SK-N-SH (cell line): ENCODE measurements at regions not wholly inside any gene's neighbourhood (a gene's known extent, or its start where the extent isn't known, plus 50 kb on each side); places are given as distances from the start of the nearest gene placed in this dataset.

ENCODE experiments used
- CTCF ChIA-PET: fragments of 300-600, 350-600 bp; formaldehyde crosslinking; extraction: SDS; loops from one replicate; lab custom pipeline; 2021; lab: Yijun Ruan, JAX
- POLR2A ChIA-PET: fragments of 350-600 bp; sonication (Branson Sonifier 250); formaldehyde crosslinking; extraction: SDS; loops from one replicate; lab custom pipeline; 2020; ENCODE audit warnings: antibody characterized with exemption, inconsistent platforms; lab: Yijun Ruan, JAX
- DNase-seq: peaks from one replicate; pipeline ENCODE4 v3.0.0; 2012
- H2AFZ ChIP-seq: fragments of 200-600 bp; sonication (generic); 2 replicates; pipeline ENCODE4 v1.8.1; 2016; ENCODE audit warnings: antibody characterized with exemption, mild to moderate bottlenecking, low read depth
- H3F3A ChIP-seq: fragments of 200-600 bp; sonication (generic); replicated peaks from 2 replicates; pipeline ENCODE3; 2016; ENCODE audit warnings: antibody characterized with exemption, mild to moderate bottlenecking; ENCODE audit not compliant: insufficient read depth
- H3K27ac ChIP-seq, 2 experiments: fragments of 200-500 bp in 1 of 2; fragments of 200-600 bp in 1 of 2; sonication (Bioruptor generic) in 1 of 2; sonication (generic), shearing (Covaris generic) in 1 of 2; 2 replicates each; pipeline versions ENCODE4 v1.5.1 to v1.6.1; 2014 to 2016; ENCODE audit warnings: low read depth in 2 of 2, inconsistent platforms in 1 of 2, low read length in 1 of 2, mild to moderate bottlenecking in 1 of 2, mixed read lengths in 1 of 2
- H3K27me3 ChIP-seq: fragments of 200-600 bp; sonication (generic), shearing (Covaris generic); 2 replicates; pipeline ENCODE4 v1.6.1; 2016; ENCODE audit warnings: mixed run types; ENCODE audit not compliant: insufficient read depth
- H3K36me3 ChIP-seq, 2 experiments: fragments of 200-500 bp in 1 of 2; fragments of 200-600 bp in 1 of 2; sonication (Bioruptor generic) in 1 of 2; sonication (generic) in 1 of 2; replicated peaks in 1 of 2; 2 replicates each; pipeline versions ENCODE3 to v1.5.1; 2014 to 2016; ENCODE audit warnings: low read length in 1 of 2, mild to moderate bottlenecking in 1 of 2; ENCODE audit not compliant: insufficient read depth in 2 of 2, control insufficient read depth in 1 of 2
- H3K4me1 ChIP-seq, 2 experiments: fragments of 200-500 bp in 1 of 2; fragments of 200-600 bp in 1 of 2; sonication (Bioruptor generic) in 1 of 2; sonication (generic), shearing (Covaris generic) in 1 of 2; 2 replicates each; pipeline versions ENCODE4 v1.5.1 to v1.6.1; 2014 to 2016; ENCODE audit warnings: low read depth in 1 of 2, low read length in 1 of 2, mixed run types in 1 of 2; ENCODE audit not compliant: insufficient read depth in 2 of 2, control insufficient read depth in 1 of 2
- H3K4me2 ChIP-seq: fragments of 200-600 bp; sonication (generic), shearing (Covaris generic); 2 replicates; pipeline ENCODE4 v1.6.1; 2017; ENCODE audit warnings: mixed run types
- H3K4me3 ChIP-seq, 2 experiments: fragments of 200-500 bp in 1 of 2; fragments of 200-600 bp in 1 of 2; sonication (Bioruptor generic) in 1 of 2; sonication (generic), shearing (Covaris generic) in 1 of 2; 2 replicates each; pipeline versions ENCODE4 v1.5.1 to v1.8.1; 2014 to 2016; ENCODE audit warnings: low read depth in 2 of 2, inconsistent platforms in 1 of 2, low read length in 1 of 2, mild to moderate bottlenecking in 1 of 2, mixed read lengths in 1 of 2, moderate library complexity in 1 of 2
- H3K79me2 ChIP-seq: fragments of 200-600 bp; sonication (generic); 2 replicates; pipeline ENCODE4 v1.8.1; 2017; ENCODE audit warnings: mild to moderate bottlenecking; ENCODE audit not compliant: insufficient read depth
- H3K9ac ChIP-seq: fragments of 200-600 bp; sonication (generic); 2 replicates; pipeline ENCODE4 v1.6.1; 2017; ENCODE audit warnings: mixed run types
- H3K9me2 ChIP-seq: fragments of 200-600 bp; sonication (generic); 2 replicates; pipeline ENCODE4 v1.6.1; 2017; ENCODE audit warnings: mixed run types
- H3K9me3 ChIP-seq: fragments of 200-600 bp; sonication (generic); 2 replicates; pipeline ENCODE4 v1.6.1; 2017; ENCODE audit warnings: mixed run types, mild to moderate bottlenecking, moderate library complexity
- H4K20me1 ChIP-seq: fragments of 200-600 bp; sonication (generic); 2 replicates; pipeline ENCODE4 v1.6.1; 2017; ENCODE audit warnings: mild to moderate bottlenecking, mixed run types; ENCODE audit not compliant: insufficient read depth
- CHD2 ChIP-seq: fragments of 150-350 bp; IDR thresholded peaks from 2 replicates; pipeline ENCODE4 v1.6.1; 2018; ENCODE audit warnings: low read length; ENCODE audit not compliant: partially characterized antibody
- FOSL2 ChIP-seq: IDR thresholded peaks from 2 replicates; pipeline ENCODE4 v1.4.0; 2012; ENCODE audit warnings: low read depth, mild to moderate bottlenecking, moderate library complexity, borderline replicate concordance
- GABPA ChIP-seq: IDR thresholded peaks from 2 replicates; pipeline ENCODE4 v1.4.0; 2012; ENCODE audit warnings: low read depth, mild to moderate bottlenecking
- JUND ChIP-seq: IDR thresholded peaks from 2 replicates; pipeline ENCODE4 v1.4.0; 2012
- MEF2A ChIP-seq: IDR thresholded peaks from 2 replicates; pipeline ENCODE4 v1.4.0; 2012; ENCODE audit warnings: low read depth, borderline replicate concordance
- NRF1 ChIP-seq: IDR thresholded peaks from 2 replicates; pipeline ENCODE4 v1.6.1; 2012; ENCODE audit warnings: low read depth, mild to moderate bottlenecking, low read length
- RAD21 ChIP-seq: IDR thresholded peaks from 2 replicates; pipeline ENCODE4 v1.6.1; 2012; ENCODE audit warnings: mild to moderate bottlenecking, low read length
- RCOR1 ChIP-seq: fragments of 150-350 bp; IDR thresholded peaks from 2 replicates; pipeline ENCODE4 v1.6.1; 2017; ENCODE audit warnings: antibody characterized with exemption, low read length
- RXRA ChIP-seq: IDR thresholded peaks from 2 replicates; pipeline ENCODE4 v1.4.0; 2012; ENCODE audit warnings: low read depth, mild to moderate bottlenecking, borderline replicate concordance
- TAF1 ChIP-seq: IDR thresholded peaks from 2 replicates; pipeline ENCODE4 v1.6.1; 2012; ENCODE audit warnings: low read depth, mild to moderate bottlenecking, low read length, moderate library complexity, borderline replicate concordance
- TEAD4 ChIP-seq: IDR thresholded peaks from 2 replicates; pipeline ENCODE4 v1.4.0; 2012; ENCODE audit warnings: mild to moderate bottlenecking, borderline replicate concordance; ENCODE audit not compliant: insufficient read depth
- YY1 ChIP-seq: IDR thresholded peaks from 2 replicates; pipeline ENCODE4 v1.4.0; 2012; ENCODE audit warnings: low read depth, mild to moderate bottlenecking
- WGBS: methylation state at CpG from one replicate; pipeline ENCODE4 v1.1.6; 2017; ENCODE audit warnings: low lambda C conversion rate; 5-methylcytosine and 5-hydroxymethylcytosine counted together
- TF ChIP-seq, protein P1 (sequence below): fragments of 150-350 bp; IDR thresholded peaks from 2 replicates; pipeline ENCODE4 v1.6.1; 2016; ENCODE audit warnings: mild to moderate bottlenecking, low read depth, low read length
- TF ChIP-seq, protein P2 (sequence below): IDR thresholded peaks from 2 replicates; pipeline ENCODE4 v1.4.0; 2012; ENCODE audit warnings: low read depth
- TF ChIP-seq, protein P3 (sequence below): fragments of 150-350 bp; IDR thresholded peaks from 2 replicates; pipeline ENCODE4 v1.6.1; 2017; ENCODE audit warnings: antibody characterized with exemption, low read length, low read depth, borderline replicate concordance
- TF ChIP-seq, protein P4 (sequence below): IDR thresholded peaks from 2 replicates; pipeline ENCODE4 v1.4.0; 2012; ENCODE audit warnings: low read depth, borderline replicate concordance
- TF ChIP-seq, protein P5 (sequence below): IDR thresholded peaks from 2 replicates; pipeline ENCODE4; 2012
- TF ChIP-seq, protein P6 (sequence below): IDR thresholded peaks from 2 replicates; pipeline ENCODE4 v1.4.0; 2012; ENCODE audit warnings: low read depth, borderline replicate concordance

DNA sequence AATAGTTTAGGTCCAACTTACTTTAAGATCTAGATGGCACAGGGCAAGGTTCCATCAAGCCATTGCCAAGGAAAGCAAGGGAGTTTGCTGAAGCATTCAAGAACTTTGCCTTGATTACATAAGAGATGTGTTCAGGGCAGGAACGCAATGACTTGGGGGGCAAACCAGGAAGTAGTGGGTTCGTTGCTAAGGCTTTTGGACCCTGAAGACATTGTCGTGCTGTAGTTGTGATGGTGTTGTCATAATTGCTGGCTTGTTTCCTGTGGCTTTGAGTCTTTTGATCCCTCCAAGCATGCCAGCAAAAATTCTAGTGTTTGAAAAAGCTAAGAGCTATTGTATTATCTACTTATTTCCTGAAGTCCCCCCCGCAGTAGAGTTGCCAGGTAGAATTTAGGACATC, 70.7 kb upstream of the HNF1B start:
- H3K4me2 ChIP-seq = no peak overlapping the region
- WGBS = 77% methylated on average over 4 of the region's 4 CpGs

DNA sequence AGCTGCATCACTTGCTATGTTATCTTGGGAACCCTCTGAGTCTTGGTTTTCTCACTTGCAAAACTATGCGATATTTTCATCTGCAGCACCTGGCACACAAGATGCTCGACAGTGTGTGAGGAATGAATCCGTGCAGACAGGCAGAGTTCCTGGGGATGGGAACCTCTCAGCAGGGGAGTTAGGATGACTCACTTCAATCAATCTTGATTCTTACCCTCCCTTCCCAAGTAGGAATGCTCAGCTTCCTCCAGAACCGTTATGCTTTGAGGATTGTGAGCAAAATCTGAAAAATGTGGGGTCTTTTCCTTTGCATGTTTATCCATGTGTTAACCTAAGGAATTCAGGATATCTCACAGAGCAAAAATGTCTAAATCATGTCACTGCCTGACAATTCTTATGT, 68.9 kb upstream of the HNF1B start:
- Histone ChIP-seq H3K9ac (no peak overlapping the region), H3K79me2 (no peaks in the 10 kb centered on the region), H3K9me2 (no peaks in the 10 kb centered on the region), H3K4me2 (peak overlapping the region; percentile 6; the same call in 1 of the 2 replicates), H3K27me3 (no peaks in the 10 kb centered on the region), H3F3A (peaks cover 16% of the 10 kb centered on the region), H4K20me1 (no peaks in the 10 kb centered on the region), H3K4me3 (no peak overlapping the region), H3K4me1 (0 out of 4 replicates have a peak, but pooled peaks cover 0 to 3% of the 10 kb centered on the region in 2 experiments), H2AFZ (peak overlapping the region; percentile 0; the same call in 1 of the 2 replicates), H3K36me3 (no peaks in the 10 kb centered on the region), H3K9me3 (peaks cover 12% of the 10 kb centered on the region), H3K27ac (peak overlapping the region in 1 of 2 experiments; percentile 65; a peak in 2 of 4 replicates)
- DNase-seq = no peak
- ChIA-PET CTCF (interaction anchor here (1.4 to 6.5 kb wide), 2 partner anchors 36 to 165 kb away, joined by 3 to 85 read pairs; no protein-coding TSS in a partner anchor), POLR2A (no interaction called here)
- 9% methylated on average over 4 of the region's 4 CpGs for WGBS
- no peak for TF ChIP-seq RAD21
- TF ChIP-seq CHD2 = no peak
- TF ChIP-seq, protein P1, sequence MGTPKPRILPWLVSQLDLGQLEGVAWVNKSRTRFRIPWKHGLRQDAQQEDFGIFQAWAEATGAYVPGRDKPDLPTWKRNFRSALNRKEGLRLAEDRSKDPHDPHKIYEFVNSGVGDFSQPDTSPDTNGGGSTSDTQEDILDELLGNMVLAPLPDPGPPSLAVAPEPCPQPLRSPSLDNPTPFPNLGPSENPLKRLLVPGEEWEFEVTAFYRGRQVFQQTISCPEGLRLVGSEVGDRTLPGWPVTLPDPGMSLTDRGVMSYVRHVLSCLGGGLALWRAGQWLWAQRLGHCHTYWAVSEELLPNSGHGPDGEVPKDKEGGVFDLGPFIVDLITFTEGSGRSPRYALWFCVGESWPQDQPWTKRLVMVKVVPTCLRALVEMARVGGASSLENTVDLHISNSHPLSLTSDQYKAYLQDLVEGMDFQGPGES = no peak
- no peak for TF ChIP-seq GABPA
- peak; percentile 76; the same call in 1 of the 2 replicates for TF ChIP-seq TEAD4
- peak; percentile 91 for TF ChIP-seq FOSL2
- no peak for TF ChIP-seq YY1
- TF ChIP-seq, protein P2, sequence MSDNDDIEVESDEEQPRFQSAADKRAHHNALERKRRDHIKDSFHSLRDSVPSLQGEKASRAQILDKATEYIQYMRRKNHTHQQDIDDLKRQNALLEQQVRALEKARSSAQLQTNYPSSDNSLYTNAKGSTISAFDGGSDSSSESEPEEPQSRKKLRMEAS = peak; percentile 52
- no peak for TF ChIP-seq TAF1
- TF ChIP-seq, protein P3, sequence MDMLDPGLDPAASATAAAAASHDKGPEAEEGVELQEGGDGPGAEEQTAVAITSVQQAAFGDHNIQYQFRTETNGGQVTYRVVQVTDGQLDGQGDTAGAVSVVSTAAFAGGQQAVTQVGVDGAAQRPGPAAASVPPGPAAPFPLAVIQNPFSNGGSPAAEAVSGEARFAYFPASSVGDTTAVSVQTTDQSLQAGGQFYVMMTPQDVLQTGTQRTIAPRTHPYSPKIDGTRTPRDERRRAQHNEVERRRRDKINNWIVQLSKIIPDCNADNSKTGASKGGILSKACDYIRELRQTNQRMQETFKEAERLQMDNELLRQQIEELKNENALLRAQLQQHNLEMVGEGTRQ = no peak
- TF ChIP-seq NRF1 = no peak
- no peak for TF ChIP-seq MEF2A
- TF ChIP-seq, protein P4, sequence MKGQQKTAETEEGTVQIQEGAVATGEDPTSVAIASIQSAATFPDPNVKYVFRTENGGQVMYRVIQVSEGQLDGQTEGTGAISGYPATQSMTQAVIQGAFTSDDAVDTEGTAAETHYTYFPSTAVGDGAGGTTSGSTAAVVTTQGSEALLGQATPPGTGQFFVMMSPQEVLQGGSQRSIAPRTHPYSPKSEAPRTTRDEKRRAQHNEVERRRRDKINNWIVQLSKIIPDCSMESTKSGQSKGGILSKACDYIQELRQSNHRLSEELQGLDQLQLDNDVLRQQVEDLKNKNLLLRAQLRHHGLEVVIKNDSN = no peak

More for the DNA sequence above, 70.7 kb upstream of the HNF1B start:
- Histone ChIP-seq H3K4me1 (0 out of 4 replicates have a peak, but pooled peaks cover 0 to 3% of the 10 kb centered on the region in 2 experiments), H2AFZ (no peak overlapping the region), H3K9me2 (no peaks in the 10 kb centered on the region), H3K36me3 (no peaks in the 10 kb centered on the region), H4K20me1 (no peaks in the 10 kb centered on the region), H3F3A (peaks cover 20% of the 10 kb centered on the region), H3K79me2 (no peaks in the 10 kb centered on the region), H3K9ac (no peak overlapping the region), H3K27me3 (no peaks in the 10 kb centered on the region), H3K27ac (no peak overlapping the region), H3K9me3 (peaks cover 12% of the 10 kb centered on the region), H3K4me3 (no peak overlapping the region)
- CTCF ChIA-PET = interaction anchor here (0.8 to 6.5 kb wide), 17 partner anchors 9 to 442 kb away, joined by 3 to 85 read pairs (median 5); no protein-coding TSS in a partner anchor
- TF ChIP-seq JUND = no peak
- TF ChIP-seq, protein P5, sequence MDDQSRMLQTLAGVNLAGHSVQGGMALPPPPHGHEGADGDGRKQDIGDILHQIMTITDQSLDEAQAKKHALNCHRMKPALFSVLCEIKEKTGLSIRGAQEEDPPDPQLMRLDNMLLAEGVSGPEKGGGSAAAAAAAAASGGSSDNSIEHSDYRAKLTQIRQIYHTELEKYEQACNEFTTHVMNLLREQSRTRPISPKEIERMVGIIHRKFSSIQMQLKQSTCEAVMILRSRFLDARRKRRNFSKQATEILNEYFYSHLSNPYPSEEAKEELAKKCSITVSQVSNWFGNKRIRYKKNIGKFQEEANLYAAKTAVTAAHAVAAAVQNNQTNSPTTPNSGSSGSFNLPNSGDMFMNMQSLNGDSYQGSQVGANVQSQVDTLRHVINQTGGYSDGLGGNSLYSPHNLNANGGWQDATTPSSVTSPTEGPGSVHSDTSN = no peak
- TF ChIP-seq, protein P4 = no peak
- TF ChIP-seq, protein P6, sequence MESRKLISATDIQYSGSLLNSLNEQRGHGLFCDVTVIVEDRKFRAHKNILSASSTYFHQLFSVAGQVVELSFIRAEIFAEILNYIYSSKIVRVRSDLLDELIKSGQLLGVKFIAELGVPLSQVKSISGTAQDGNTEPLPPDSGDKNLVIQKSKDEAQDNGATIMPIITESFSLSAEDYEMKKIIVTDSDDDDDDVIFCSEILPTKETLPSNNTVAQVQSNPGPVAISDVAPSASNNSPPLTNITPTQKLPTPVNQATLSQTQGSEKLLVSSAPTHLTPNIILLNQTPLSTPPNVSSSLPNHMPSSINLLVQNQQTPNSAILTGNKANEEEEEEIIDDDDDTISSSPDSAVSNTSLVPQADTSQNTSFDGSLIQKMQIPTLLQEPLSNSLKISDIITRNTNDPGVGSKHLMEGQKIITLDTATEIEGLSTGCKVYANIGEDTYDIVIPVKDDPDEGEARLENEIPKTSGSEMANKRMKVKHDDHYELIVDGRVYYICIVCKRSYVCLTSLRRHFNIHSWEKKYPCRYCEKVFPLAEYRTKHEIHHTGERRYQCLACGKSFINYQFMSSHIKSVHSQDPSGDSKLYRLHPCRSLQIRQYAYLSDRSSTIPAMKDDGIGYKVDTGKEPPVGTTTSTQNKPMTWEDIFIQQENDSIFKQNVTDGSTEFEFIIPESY = no peak
- no peak for TF ChIP-seq RCOR1
- no peak for TF ChIP-seq RAD21
- TF ChIP-seq FOSL2 = no peak
- no peak for TF ChIP-seq RXRA
- no peak for TF ChIP-seq CHD2
- POLR2A ChIA-PET = no interaction called here
- no peak for DNase-seq
